Choroid plexus epithelial cell (primary cell): ENCODE measurements at regions not wholly inside any gene's neighbourhood (a gene's known extent, or its start where the extent isn't known, plus 50 kb on each side); places are given as distances from the start of the nearest gene placed in this dataset.

Experiments used
- DNase-seq: peaks from one replicate; pipeline ENCODE4 v3.0.0-alpha.2; 2010; ENCODE audit warnings: low read depth
- H3K4me3 ChIP-seq: 2 replicates; pipeline ENCODE4 v1.5.1; 2011; ENCODE audit warnings: low read depth, mild to moderate bottlenecking, control low read depth, low read length, moderate library complexity
- CTCF ChIP-seq: conservative IDR thresholded peaks from 2 replicates; pipeline ENCODE4 v1.5.1; 2011; ENCODE audit warnings: low read depth, mild to moderate bottlenecking, control low read depth, inconsistent platforms, low read length, moderate library complexity

- no peak for DNase-seq
- no peak overlapping the region for H3K4me3 ChIP-seq
- no peak for TF ChIP-seq CTCF
Observed at GRCh38 chr7:54810401-54810800, 51.4 kb upstream of the SEC61G start.

GRCh38 chr7:54811041-54811845 is 52.2 kb upstream of the SEC61G start:
- DNase-seq, result peak; percentile 94
- H3K4me3 ChIP-seq, result no peak overlapping the region
- TF ChIP-seq CTCF, result no peak

GRCh38 chr7:54811846-54812254 is 52.8 kb upstream of the SEC61G start:
- no peak overlapping the region for H3K4me3 ChIP-seq
- no peak for TF ChIP-seq CTCF
- DNase-seq, result peak; percentile 98

- TF ChIP-seq CTCF, result no peak
- no peak for DNase-seq
Observed at GRCh38 chr7:54812756-54813322, 53.8 kb upstream of the SEC61G start.

GRCh38 chr7:54813398-54813797 is 54.4 kb upstream of the SEC61G start:
- H3K4me3 ChIP-seq, result no peak overlapping the region
- no peak for TF ChIP-seq CTCF
- no peak for DNase-seq

More at GRCh38 chr7:54812756-54813322, 53.8 kb upstream of the SEC61G start:
- no peak overlapping the region for H3K4me3 ChIP-seq

- no peak overlapping the region for H3K4me3 ChIP-seq
- TF ChIP-seq CTCF, result no peak
- no peak for DNase-seq
Observed at GRCh38 chr7:54814401-54814800, 55.4 kb upstream of the SEC61G start.

- DNase-seq, result no peak
- no peak for TF ChIP-seq CTCF
Observed at GRCh38 chr7:54817152-54817551, 58.1 kb upstream of the SEC61G start.

More at GRCh38 chr7:54817152-54817551, 58.1 kb upstream of the SEC61G start:
- no peak overlapping the region for H3K4me3 ChIP-seq
